ENCODE measurements at regions not wholly inside any gene's neighbourhood (a gene's known extent, or its start where the extent isn't known, plus 50 kb on each side); places are given as distances from the start of the nearest gene placed in this dataset.

GRCh38 chr6:165751486-165751885, 88.4 kb upstream of the PDE10A start:
- POLR2A ChIA-PET = no interaction called here
- ATAC-seq (no peak), DNase-seq (no peak)
- peaks cover 4% of the 10 kb centered on the region for H3K9me3 Mint-ChIP-seq
- CTCF ChIA-PET = interaction anchor here (1.6 kb wide), 1 partner anchor 99 kb away, joined by 4 read pairs; no protein-coding TSS in a partner anchor
- no peak overlapping the region for H3K4me3 Mint-ChIP-seq
- H3K4me1 Mint-ChIP-seq (ENCODE audit: low read depth) = no peaks in the 10 kb centered on the region
- no peak for TF ChIP-seq CTCF (IDR thresholded peaks at IDR 0.05)
- no peak overlapping the region for H3K27ac Mint-ChIP-seq
- peaks cover 2% of the 10 kb centered on the region for H3K27me3 Mint-ChIP-seq
- no peaks in the 10 kb centered on the region for H3K36me3 Mint-ChIP-seq (ENCODE audit: low read depth)
- intact Hi-C loops (cut with micrococcal nuclease) = no loop called here

- TF ChIP-seq CTCF (IDR thresholded peaks at IDR 0.05) = no peak
- POLR2A ChIA-PET = no interaction called here
- intact Hi-C loops (cut with micrococcal nuclease) = no loop called here
- CTCF ChIA-PET = no interaction called here
- Mint-ChIP-seq H3K4me1 (ENCODE audit: low read depth) (no peaks in the 10 kb centered on the region), H3K36me3 (ENCODE audit: low read depth) (no peaks in the 10 kb centered on the region), H3K4me3 (no peak overlapping the region), H3K9me3 (peaks cover 4% of the 10 kb centered on the region), H3K27me3 (peaks cover 5% of the 10 kb centered on the region), H3K27ac (no peak overlapping the region)
- DNase-seq = no peak
- no peak for ATAC-seq
Observed at GRCh38 chr6:165749163-165749562, 86.1 kb upstream of the PDE10A start.

GRCh38 chr6:165748390-165748789, 85.3 kb upstream of the PDE10A start:
- intact Hi-C loops (cut with micrococcal nuclease) = no loop called here
- no peak for TF ChIP-seq CTCF (IDR thresholded peaks at IDR 0.05)
- POLR2A ChIA-PET = no interaction called here
- Mint-ChIP-seq H3K4me3 (no peak overlapping the region), H3K9me3 (peaks cover 4% of the 10 kb centered on the region), H3K4me1 (ENCODE audit: low read depth) (no peaks in the 10 kb centered on the region), H3K36me3 (ENCODE audit: low read depth) (no peaks in the 10 kb centered on the region), H3K27ac (no peak overlapping the region), H3K27me3 (peaks cover 5% of the 10 kb centered on the region)
- DNase-seq (no peak), ATAC-seq (no peak)
- CTCF ChIA-PET = no interaction called here

- ChIA-PET CTCF (no interaction called here), POLR2A (no interaction called here)
- intact Hi-C loops (cut with micrococcal nuclease) = no loop called here
- no peak for TF ChIP-seq CTCF (IDR thresholded peaks at IDR 0.05)
- Mint-ChIP-seq H3K4me3 (no peak overlapping the region), H3K27ac (no peak overlapping the region), H3K4me1 (ENCODE audit: low read depth) (no peaks in the 10 kb centered on the region), H3K9me3 (peaks cover 4% of the 10 kb centered on the region), H3K27me3 (peaks cover 5% of the 10 kb centered on the region), H3K36me3 (ENCODE audit: low read depth) (no peaks in the 10 kb centered on the region)
- DNase-seq (no peak), ATAC-seq (no peak)
Observed at GRCh38 chr6:165747963-165748362, 84.9 kb upstream of the PDE10A start.

GRCh38 chr6:165746331-165746730, 83.3 kb upstream of the PDE10A start:
- DNase-seq (no peak), ATAC-seq (no peak)
- Mint-ChIP-seq H3K4me1 (ENCODE audit: low read depth) (no peaks in the 10 kb centered on the region), H3K36me3 (ENCODE audit: low read depth) (no peaks in the 10 kb centered on the region), H3K9me3 (peaks cover 4% of the 10 kb centered on the region), H3K27me3 (peaks cover 5% of the 10 kb centered on the region), H3K27ac (no peak overlapping the region), H3K4me3 (no peak overlapping the region)
- TF ChIP-seq CTCF (IDR thresholded peaks at IDR 0.05) = no peak
- ChIA-PET POLR2A (no interaction called here), CTCF (interaction anchor here (2.2 kb wide), 1 partner anchor 17 kb away, joined by 9 read pairs; no protein-coding TSS in a partner anchor)
- intact Hi-C loops (cut with micrococcal nuclease) = no loop called here

Data from activated CD8-positive, alpha-beta T cell treated with anti-CD3 and anti-CD28 coated beads for 36 hours (primary cell).